ENCODE measurements at regions not wholly inside any gene's neighbourhood (a gene's known extent, or its start where the extent isn't known, plus 50 kb on each side); places are given as distances from the start of the nearest gene placed in this dataset.
"Not testable (repeated sequence)": the region's sequence is repeated elsewhere in the genome, so short reads cannot be mapped to it uniquely, and the experiment has no call there.

DNA sequence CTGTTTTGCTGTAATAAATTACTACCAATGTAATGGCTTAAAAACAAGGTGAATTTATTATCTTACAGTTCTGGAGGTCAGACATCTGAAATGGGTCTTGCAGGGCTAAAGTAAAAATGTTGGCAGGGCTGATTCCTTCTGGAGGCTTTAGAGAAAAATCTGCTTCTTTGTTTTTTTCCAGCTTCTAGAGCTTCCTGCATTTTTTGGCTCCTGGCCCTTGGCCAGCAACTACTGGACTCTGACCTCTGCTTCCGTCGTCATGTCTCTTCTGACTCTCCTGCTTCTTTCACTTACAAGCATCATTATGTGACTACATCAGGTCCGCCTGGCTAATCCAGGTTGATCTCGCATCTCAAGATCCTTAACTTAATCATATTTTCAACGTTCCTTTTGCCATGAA, 350.9 kb downstream of the S1PR1 start:
- no peak for ATAC-seq

DNA sequence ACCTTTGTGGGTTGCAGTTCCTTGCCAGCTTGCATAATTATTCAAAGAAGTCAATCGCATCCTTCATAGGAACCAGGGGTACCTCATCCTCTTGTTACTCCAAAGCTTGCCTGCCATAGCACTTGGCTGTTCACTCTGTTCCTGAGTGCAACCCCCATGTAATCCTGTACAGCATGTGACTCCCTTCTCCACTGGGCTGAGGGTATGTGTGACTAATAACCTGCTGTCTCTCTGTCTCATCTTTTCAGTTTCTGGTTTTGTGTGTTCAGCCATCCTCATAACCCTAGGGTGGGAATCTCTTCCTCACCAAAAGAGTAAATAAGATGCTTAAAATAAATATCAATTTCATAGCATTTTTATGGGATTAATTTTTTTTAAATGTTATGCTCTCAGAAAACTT, 351.9 kb downstream of the S1PR1 start:
- no peak for ATAC-seq

DNA sequence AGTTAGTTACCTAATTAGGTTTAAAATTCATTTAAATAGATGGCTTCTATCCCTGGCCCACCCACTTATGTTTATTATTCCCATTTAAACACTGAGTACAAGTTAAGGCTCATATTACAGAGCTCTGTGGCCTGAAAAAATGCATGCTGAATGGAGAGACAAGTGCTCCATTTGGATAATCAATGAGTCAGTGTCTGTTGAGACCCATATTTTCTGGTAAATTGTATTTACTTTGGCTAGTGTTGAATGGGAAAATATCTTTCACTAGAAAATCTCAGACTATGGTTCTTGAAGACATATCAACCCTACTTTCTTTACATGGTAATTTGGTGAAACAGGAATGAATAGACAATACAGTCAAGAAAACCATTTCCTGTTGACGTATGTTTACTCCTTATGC, 356.0 kb downstream of the S1PR1 start:
- ATAC-seq: no peak

DNA sequence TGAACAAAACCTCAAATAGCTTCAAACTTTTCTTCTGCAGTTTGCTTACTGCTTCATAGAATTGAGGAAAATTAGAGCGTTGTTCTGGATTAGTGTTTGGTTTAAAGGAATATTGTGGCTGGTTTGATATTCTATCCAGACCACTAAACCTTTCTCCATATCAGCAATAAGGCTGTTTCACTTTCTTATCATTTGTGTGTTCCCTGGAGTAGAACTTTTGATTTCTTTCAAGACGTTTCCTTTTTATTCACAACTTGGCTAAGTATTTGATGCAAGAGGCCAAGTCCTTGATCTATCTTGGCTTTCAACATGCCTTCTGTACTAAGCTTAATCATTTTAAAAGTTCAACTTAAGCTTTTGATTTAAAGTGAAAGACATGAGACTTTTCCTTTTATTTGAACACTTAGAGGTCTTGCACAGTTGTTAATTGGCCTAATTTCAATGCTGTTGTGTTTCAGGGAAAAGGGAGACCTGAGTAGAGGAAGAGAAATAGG, 359.1 kb downstream of the S1PR1 start:
- no peak for ATAC-seq

DNA sequence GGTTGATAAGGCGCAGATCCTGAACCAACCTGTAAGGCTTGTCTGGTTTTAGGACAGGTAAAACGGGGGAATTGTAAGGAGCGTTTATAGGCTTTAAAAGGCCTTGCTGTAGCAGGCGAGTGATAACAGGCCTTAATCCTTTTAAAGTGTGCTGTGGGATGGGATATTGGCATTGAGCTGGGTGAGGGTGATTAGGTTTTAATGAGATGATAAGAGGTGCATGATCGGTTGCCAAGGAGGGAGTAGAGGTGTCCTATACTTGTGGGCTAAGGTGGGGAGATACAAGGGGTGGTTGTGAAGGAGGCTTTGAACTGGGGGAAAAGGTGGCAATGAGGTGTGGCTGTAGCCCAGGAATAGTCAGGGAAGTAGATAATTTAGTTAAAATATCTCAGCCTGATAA, 363.8 kb downstream of the S1PR1 start:
- ATAC-seq: not testable (repeated sequence)

DNA sequence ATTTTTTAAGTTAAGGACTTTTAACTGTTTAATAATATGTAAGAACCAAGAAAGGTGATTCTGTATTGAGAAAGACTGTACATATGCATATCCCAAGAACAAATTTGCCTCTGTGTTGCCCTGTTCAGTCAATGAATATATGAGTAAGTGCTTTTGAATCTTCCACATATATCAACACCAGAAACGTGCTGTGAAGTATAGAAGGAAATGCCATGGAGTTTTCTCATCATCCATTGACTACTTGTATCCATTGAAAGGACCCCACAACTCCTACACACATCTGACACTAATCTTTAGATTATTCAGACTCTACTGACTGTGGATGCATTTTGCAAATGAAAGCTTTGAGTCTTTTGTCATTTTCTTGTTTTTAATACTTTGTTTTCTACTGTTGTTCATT, 366.9 kb downstream of the S1PR1 start:
- ATAC-seq: no peak

DNA sequence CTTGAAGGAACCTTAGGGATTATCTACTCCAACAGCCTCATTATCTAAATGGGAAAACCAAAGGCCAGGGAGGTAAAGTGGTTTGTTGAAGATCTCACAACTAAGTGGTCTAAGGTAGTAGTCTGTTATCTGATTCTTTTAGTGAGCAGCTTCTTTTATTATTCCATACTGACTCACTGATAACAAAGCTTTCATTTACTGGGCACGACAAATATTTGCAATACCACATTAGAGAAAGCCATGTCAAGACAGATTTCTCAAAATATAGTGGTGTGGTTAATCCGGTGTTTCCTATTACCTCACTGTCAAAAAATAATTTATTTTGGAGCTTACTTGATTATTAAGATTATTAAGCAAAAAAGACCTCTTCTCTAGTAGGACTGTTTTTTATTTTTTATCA, 369.1 kb downstream of the S1PR1 start:
- ATAC-seq: no peak

DNA sequence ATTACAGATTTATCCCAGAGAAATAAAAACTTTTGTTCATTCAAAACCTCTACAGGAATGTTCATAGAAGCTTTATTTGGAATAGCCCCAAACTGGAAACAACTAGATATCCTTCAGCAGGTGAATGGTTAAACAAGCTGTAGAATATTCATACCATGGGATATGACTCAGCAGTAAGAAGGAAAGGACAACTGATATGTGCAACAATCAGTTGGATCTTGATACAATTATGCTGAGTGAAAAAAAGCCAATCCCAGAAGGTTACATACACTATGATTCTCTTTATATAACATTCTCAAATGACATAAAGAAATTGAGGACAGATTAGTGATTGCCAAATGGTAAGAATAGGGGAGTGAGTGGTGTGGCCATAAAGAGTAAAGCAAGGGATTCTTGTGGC, 376.7 kb downstream of the S1PR1 start:
- ATAC-seq: no peak

DNA sequence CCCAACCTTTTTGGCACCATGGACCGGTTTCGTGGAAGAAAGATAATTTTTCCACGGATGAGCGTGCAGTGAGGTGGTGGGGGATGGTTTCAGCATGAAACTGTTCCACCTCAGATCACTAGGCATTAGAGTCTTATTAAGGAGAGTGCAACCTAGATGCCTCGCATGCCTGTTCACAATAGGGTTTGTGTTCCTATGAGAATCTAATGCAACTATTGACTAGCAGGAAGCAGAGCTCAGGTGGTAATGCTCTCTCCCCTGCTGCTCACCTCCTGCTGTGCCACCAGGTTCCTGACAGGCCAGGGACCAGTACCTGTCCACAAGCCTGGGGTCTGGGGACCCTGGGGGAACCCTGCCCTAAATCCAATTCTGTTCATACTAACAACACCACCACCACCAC, 377.8 kb downstream of the OLFM3 start:
- no peak for ATAC-seq

DNA sequence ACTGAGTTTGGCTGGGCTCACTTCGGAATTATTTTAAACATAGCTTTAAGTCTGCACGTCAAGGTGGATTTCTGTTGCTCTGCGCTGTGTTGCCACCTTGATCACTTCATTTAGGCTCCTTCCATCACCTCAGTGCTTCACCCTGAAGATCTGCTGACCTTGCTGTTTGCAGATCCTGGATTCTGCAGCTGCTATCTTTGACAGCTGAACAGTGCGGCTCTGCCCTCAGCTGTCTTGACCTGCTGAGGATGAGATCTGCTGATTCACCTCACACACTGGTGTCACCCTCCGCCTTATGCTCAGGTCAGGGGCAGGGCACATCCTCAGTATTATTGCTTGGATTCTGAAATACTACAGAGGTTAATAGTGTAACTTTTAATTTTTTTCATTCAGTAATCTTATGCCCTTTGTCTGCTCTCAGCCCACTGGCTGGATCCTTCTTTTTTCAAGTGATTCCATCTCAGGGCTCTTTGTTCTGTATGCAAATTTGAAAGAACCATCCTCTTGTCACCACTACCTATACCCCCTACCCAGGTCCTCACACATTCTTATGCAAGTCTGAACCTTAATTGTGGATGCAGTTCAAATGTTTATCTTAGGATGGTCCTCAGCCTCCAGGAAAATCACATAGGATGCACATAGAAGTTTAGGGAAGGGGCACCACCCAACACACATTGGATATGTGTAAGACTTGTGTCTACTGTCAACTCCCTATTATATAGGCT, 364.0 kb downstream of the OLFM3 start:
- ATAC-seq: no peak

DNA sequence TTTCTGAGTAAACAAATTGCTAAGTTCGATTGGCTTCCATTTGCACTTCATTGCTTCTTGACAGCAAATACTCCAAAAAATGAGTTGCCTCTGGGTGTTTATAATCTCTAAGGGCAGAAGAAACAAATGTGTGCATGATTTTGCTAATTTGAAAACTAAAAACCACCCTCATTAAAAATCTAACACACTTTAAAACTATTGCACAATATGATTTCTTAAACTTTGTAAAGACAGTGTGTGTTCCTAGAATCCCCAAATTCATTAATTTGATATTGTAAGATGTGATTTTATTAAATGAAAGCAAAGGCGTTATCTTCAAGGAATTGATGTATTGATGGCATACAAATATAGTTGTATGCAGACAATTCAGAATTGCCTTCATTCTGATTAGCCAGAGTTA, 350.9 kb downstream of the OLFM3 start:
- no peak for ATAC-seq

DNA sequence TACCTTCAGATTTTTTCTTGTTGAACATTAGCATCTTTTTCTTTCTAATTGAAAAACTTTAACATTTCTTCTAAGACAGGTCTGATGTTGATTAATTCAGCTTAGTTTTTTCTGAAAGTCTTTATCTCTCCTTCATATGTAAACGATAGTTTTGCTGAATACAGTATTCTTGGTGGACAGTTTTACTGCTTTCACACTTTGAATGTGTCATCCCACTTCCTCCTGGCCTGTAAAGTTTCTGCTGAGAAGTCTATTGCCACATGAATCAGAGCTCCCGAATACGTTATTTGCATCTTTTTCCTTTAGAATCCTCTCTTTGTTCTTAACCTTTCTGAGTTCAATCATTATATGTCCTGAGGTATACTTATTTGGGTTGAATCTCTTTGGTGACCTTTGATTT, 344.2 kb downstream of the OLFM3 start:
- no peak for ATAC-seq

DNA sequence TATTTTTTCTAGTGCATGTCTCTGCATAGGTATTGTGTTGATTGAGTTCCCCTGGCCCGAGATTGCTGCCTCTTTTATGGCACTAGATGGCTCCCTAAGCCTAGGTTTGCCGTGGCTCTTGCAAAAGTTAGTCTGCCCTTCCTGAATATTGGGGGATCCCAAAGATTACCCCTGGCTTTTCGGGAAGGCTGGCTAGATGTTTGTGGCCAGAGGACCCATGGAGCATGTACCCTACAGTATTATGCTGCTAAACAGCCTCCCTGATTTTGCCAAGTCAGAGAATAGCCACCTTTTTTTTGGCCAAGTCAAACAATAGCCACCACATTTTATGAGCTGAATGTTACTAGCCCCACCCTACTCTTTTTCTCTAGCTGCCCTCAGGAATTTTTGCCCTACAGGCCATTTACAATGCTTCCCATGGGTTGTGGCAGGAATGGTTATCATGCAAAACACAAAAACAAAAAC, 343.2 kb downstream of the OLFM3 start:
- no peak for ATAC-seq

DNA sequence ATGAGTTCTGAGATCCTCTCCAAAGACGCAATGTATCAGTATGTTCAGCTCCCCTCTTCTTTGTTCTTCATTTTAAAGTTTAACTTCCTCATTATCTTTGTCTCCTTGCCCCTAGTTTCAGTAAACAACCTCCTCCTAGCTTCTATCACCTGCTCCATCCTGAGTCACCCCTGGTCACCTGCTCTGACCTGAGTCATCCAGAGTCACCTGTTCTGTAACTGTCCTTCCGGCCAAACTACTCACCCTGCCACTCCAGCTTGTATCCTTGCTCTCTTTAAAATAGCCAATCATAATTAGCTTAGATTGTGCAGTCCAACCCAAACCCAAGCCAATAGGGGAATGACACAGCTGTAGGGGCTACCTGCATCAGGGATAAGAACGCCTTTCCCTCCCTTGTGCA, 332.0 kb downstream of the OLFM3 start:
- ATAC-seq: no peak

DNA sequence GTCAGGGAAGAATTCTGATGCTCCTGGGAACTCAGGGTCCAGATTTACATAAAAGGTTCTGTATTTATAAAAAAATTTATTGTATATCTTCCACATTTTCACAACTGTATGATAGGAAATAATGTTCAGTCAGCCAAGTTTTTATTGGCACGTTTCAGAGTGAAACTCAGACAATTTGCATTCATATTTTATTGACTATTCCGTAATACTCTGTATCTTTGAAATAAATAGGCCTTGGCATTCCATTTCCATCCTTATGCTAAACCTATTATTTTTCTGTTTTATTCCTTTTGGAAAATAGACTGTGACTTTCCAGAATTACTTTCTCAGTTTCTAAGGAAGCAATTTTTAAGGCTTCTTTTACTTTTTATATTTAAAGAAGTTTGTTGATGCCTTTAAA, 329.0 kb downstream of the OLFM3 start:
- no peak for ATAC-seq

DNA sequence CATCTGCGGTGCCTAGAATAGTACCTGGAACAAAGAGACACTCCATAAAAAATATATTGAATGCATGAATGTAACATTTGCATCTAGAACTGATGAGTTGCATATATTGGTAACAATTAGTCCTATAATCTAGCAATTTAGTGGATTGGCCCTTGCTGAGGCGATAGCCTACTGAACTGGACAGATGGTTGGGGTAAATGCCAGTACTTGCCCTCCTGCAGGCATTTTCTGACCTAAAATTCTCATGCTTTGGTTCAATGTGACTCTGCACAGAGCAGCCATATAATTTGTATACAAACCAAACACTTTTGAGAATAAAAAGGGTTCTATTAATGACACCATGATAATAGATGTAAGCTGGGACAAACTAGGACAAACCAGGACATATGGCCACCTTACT, 313.6 kb downstream of the OLFM3 start:
- no peak for ATAC-seq

DNA sequence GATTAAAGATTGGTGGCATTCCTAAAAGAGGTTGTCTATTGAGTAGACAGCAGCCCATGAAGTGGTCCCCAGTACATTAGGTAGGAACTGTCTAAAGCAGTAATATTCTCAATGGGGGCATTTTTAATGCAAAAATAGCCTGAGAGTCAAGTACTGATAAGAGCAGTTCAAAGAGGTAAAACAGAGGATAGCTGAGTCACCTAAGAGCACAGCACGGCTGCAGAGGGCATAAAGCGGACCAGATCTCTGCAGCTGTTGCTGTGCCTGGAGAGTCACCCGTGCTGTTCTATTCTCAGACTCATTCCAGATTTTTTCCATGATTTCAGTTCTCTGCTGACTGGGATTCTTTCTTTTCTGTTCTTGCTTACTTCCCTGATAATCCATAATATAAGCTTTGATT, 313.2 kb downstream of the OLFM3 start:
- no peak for ATAC-seq

DNA sequence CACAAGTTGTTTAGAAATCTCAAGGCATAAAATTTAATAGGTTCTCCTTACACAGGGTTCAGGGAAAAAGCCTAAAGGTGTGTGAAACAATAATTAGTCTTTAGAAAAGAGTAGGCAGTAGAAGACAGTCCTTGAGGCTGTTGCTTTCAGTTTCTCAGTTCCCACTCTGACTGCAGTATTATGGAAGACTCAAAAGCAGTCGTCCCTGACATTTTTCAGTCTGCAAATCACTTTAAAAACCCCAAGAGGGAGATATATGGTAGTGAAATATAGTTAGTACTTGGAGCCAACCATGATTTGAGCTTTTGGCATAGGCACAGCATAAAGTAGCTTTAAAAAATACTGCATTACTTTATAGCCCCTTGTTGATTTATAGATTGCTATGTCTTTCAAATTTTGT, 299.7 kb downstream of the OLFM3 start:
- no peak for ATAC-seq

DNA sequence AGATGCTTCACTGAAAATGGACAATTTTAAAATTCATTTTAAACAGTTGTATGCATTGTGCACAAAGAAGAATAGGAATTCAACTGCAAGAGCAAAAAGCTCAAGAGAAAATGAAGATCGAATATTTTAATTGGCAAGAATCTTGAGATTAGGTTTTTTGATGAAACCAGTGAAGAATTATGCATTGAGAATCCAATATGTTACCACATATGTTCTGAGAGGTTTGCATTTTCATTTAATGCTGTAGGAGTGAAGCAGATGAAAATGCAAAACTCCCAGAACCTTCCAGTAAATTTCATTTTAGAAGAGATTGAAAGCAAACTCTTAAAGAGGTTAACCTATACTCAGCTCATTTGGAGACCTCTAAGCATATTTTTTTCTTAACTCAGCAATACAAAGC, 298.0 kb downstream of the OLFM3 start:
- no peak for ATAC-seq

DNA sequence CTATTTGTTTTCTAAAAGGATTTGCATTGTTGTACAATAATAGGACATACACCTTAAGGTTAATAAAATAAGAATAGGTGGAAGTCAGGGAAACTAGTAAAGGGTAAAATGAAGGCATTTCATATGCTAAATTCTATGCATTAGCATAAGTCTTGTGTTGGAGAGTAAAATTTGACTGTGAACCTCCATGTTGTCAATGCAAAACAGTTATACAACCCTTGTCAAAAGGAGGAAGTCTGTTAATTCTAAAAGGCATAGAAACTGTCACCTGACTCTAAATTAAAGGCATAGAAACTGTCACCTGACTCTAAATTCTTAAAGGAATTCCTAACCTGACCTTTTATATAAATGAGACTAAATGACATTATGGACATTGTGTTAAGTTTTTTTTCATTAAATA, 291.8 kb downstream of the OLFM3 start:
- ATAC-seq: no peak

DNA sequence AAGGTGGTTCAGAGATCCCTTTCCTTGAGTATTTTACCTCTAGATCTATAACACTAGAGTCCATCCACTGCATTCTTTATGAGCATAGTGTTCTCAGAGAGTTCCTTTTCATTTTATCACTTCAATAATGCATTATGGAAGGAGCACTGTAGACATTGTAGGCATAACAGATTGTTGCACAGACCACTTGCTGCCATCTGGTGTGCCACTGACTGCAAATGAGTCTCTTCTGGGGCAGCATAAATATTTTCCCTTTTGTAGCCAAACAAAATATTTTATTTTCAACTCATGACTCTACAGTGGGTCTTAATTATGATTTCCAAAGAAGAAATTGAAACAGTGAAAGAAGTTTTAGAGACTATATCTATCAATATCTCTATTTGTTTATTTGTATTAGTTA, 290.4 kb downstream of the OLFM3 start:
- no peak for ATAC-seq

DNA sequence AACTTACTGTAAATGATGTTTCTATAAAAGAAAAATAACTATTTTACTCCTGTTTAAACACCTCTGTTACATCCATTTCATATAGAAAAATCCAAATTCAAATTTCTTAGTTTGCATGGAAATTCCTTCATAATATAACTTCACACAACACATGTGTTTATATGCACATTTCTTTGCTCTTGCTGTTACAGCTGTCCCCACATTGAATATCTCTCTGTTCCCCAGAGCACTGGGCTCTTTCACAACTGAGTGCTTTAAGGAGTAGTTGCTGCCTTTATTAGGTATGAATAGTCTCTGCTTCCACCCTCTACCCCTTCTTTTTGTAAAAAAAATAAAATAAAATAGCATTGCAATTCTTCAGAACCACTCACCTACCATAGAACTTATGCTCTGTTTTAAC, 287.0 kb downstream of the OLFM3 start:
- ATAC-seq: no peak

DNA sequence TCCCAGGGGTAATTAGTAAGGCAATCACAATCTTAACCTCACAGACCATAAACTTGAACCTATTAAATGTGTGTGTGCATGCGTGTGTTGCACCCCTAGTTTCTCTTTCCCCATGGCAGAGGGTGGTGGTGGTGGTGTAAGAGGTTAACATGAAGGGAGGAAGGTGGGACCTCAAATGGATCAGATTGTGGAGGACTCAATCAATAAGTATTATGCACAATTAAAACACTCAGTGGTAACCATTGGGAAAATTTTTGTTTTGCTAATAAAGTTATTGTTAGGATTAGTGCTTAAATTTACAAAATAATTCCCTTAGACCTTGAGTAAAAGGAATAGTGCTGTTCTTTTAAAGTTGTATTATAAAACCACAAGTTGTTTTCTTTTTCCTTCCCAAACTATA, 283.0 kb downstream of the OLFM3 start:
- no peak for ATAC-seq

DNA sequence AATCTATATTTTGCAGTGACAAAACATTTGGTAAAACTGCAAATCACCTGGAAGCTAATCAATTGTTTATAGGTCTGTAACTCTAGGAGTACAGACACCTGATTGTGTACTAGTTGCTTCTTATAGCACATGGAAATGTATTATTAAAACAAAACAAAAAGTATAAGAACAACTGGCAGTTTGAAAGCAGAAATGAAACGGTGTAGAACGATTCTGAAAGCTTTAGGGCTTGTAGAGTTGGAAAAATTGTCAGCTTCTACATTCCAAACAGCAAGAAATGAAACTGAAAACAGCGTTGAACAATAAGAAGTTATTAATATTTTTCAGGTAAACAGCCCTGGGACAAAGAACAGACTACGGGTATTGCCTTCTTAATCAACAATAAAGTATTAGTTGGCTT, 273.3 kb downstream of the OLFM3 start:
- ATAC-seq: no peak

DNA sequence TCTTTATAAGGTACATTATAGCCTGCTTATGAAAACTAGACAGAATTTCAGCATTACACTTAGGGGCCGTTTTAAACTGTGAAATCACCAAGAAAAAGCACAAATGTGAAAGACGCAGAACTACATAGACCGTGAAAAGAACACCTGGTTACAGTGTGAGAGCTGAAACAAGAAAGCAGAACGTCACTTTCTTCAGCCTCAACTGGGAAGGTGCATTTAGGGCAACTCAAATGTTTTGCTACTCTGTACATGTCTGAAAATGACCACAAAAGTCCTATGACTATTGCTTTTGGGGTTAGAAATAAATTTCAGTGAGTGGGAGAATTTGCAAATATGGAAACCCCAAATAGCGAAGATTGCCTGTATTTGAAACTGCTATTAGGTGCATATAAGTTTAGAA, 268.7 kb downstream of the OLFM3 start:
- no peak for ATAC-seq
